Activated CD4-positive, alpha-beta T cell treated with anti-CD3 and anti-CD28 coated beads, Interleukin-2, amount 10 ng/mL, durations not matched to agents 7 days and 5 days (primary cell): ENCODE measurements at regions not wholly inside any gene's neighbourhood (a gene's known extent, or its start where the extent isn't known, plus 50 kb on each side); places are given as distances from the start of the nearest gene placed in this dataset.

Source experiments
- CTCF ChIA-PET: fragments of 350-600 bp; sonication (Branson Sonifier 250); formaldehyde crosslinking; loops from one replicate; lab custom pipeline; 2021; ENCODE audit warnings: antibody characterized with exemption; lab: Charles Lee
- POLR2A ChIA-PET: fragments of 350-600 bp; sonication (Branson Sonifier 250); formaldehyde crosslinking; loops from one replicate; lab custom pipeline; 2021; ENCODE audit warnings: antibody characterized with exemption; lab: Charles Lee
- DNase-seq: peaks from one replicate; pipeline ENCODE4 v3.0.0-alpha.2; 2020
- H3K27ac Mint-ChIP-seq: one replicate; pipeline ENCODE4 v1.8.0; 2021; ENCODE audit warnings: mild to moderate bottlenecking, moderate library complexity, mixed read lengths
- H3K27me3 Mint-ChIP-seq: one replicate; pipeline ENCODE4 v1.8.0; 2021; ENCODE audit warnings: mixed read lengths
- H3K36me3 Mint-ChIP-seq: one replicate; pipeline ENCODE4 v1.8.0; 2021; ENCODE audit warnings: low read depth, mixed read lengths
- H3K4me1 Mint-ChIP-seq: one replicate; pipeline ENCODE4 v1.8.0; 2021; ENCODE audit warnings: mixed read lengths
- H3K4me3 Mint-ChIP-seq: one replicate; pipeline ENCODE4 v1.8.0; 2021; ENCODE audit warnings: mild to moderate bottlenecking, moderate library complexity, mixed read lengths
- H3K9me3 Mint-ChIP-seq: one replicate; pipeline ENCODE4 v1.8.0; 2021; ENCODE audit warnings: mixed read lengths

DNA sequence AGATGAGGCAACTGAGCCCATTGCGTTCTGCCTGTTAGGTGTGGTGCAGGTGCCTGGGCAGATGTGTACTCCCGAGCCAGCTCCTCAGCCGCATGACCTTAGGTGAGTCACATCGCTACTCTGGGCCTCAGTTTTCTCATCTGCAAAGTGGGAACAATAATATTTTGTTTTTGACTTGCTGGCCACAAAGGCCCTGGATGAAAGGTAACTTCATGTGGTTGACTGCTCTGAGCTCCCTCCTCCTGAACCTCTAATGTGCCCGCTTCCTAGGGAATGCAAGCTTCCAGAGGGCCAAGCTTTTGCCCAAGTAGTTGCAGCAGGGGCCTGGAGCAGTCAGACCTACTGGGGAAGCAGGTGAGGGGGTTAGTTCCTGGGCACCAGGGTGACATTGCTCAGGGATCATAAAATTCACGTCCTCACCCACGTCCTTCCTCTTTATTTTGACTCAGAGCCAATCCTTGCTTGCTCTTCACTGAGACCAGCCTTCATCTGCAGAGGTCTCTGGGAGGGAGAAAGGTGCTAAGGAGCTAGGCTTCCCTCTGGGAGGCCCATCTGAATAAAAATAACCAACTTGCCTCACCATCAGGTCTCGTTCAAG is 149.0 kb upstream of the TLE3 start:
- ChIA-PET POLR2A (no interaction called here), CTCF (interaction anchor here (0.5 to 1.4 kb wide), 2 partner anchors 11 to 509 kb away, joined by 3 to 4 read pairs; no protein-coding TSS in a partner anchor)
- Mint-ChIP-seq H3K36me3 (no peaks in the 10 kb centered on the region), H3K9me3 (no peaks in the 10 kb centered on the region), H3K4me3 (no peak overlapping the region), H3K27me3 (no peaks in the 10 kb centered on the region), H3K4me1 (peaks cover 56% of the 10 kb centered on the region), H3K27ac (no peak overlapping the region)
- DNase-seq, result no peak

DNA sequence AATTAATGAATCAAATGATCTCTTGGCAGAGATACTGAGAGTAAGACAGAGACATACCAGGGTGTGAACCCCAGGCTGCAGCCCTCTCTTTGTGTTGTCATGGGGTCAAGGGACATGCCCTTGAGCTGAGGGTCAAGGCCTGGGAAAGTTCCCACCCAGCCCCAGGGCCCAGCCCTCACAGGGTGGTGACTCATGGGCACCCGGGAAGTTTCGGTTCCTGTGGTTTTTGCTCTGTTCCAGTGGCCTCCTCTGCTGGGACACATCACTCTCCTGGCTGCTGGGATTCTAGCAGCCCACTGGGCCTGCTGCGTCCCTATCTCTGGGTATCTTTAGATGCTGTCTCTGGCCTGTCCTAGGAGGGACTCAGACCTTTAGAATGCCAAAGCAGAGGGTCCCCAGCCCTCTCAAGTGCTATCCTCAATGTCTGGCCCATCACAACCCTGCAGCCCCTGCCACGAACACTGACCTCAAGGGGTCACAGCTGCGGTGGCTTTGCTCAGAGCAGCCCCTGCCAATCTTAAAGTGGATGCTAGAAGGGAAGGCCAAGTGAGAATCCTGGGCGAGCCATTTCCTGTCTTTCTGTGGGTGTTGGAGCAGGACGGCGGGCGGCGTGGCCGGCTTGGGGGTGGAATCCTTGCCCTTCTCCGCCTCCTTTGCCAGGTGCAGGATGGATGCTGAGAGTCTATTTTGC is 148.4 kb upstream of the TLE3 start:
- CTCF ChIA-PET, result interaction anchor here (1.4 kb wide), 1 partner anchor 12 kb away, joined by 3 read pairs; no protein-coding TSS in a partner anchor
- Mint-ChIP-seq H3K36me3 (no peaks in the 10 kb centered on the region), H3K4me1 (peaks cover 62% of the 10 kb centered on the region), H3K4me3 (no peak overlapping the region), H3K27me3 (no peaks in the 10 kb centered on the region), H3K27ac (no peak overlapping the region), H3K9me3 (no peaks in the 10 kb centered on the region)
- no peak for DNase-seq
- POLR2A ChIA-PET, result no interaction called here

DNA sequence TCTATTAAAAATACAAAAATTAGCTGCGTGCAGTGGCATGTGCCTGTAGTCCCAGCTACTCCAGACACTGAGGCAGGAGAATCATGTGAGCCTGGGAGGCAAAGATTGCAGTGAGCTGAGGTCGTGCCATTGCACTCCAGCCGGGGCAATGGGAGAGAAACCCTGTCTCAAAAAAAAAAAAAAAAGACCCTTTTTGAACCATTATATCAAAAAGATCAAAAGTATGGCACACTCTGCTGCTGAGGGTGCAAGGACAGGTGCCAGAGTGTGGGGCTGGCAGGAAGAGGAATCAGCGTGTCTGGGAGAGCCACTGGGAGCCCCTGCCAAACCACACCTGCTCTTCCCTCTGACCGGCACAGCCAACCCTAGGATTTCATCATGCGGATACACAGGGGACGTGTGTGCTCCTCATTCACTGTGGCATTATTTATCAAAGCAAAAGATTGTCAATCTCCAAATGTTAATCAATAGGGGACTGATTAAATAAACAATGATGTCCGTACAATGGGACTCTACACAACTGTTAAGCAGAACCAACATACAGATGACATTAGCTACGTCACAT is 147.3 kb upstream of the TLE3 start:
- H3K4me1 Mint-ChIP-seq, result peaks cover 65% of the 10 kb centered on the region
- POLR2A ChIA-PET, result no interaction called here
- no peak for DNase-seq

DNA sequence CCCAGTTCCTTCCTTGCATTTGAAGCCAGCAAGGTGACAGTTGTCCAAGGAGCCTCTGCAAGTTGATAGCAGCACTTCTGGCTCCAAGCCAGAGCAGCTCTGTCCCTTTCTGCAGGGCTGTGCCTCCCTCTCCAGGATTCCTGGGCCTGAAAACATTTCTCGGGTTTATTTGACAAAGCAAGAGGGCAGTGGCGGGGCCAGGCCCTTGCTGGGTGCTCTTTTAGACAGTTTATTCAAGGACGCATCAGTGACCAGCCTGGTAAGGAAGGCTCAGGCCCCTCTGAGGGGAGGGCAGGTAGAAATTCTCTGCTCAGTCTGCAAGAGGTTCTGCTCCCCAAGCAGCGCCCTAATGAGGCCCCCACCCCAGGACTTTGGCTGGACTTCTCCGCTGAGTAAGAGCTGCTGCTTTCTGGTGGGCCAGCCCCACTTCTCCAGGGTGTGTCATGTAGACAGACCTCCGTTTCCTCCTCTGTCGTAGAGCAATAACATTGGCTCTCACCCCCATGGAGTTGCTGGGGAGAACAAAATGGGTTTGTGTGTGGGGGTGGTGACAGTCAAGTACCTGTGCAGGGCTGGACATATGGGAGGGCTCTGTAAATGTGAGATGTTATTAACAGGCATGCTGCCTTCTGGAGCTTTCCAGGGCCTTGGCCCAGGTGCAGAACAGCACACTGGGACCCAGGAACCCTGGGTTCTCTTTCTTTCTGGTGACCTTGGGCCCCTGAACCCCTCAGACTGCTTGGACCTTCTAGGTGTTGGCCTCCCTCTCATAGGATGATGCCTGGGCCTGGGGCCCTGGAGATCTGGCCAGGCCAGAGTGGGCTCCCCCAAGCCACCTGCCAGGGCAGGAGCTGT is 146.2 kb upstream of the TLE3 start:
- Mint-ChIP-seq H3K36me3 (no peaks in the 10 kb centered on the region), H3K27ac (no peak overlapping the region), H3K27me3 (peaks cover 5% of the 10 kb centered on the region), H3K4me3 (no peak overlapping the region), H3K4me1 (peaks cover 65% of the 10 kb centered on the region), H3K9me3 (no peaks in the 10 kb centered on the region)
- ChIA-PET CTCF (interaction anchor here (1.4 kb wide), 1 partner anchor 12 kb away, joined by 6 read pairs; no protein-coding TSS in a partner anchor), POLR2A (no interaction called here)
- DNase-seq, result no peak

More for the DNA sequence above, 147.3 kb upstream of the TLE3 start:
- no peak overlapping the region for H3K4me3 Mint-ChIP-seq
- H3K27ac Mint-ChIP-seq, result no peak overlapping the region
- H3K27me3 Mint-ChIP-seq, result peaks cover 2% of the 10 kb centered on the region
- CTCF ChIA-PET, result interaction anchor here (1.4 kb wide), 1 partner anchor 11 kb away, joined by 6 read pairs; no protein-coding TSS in a partner anchor
- no peaks in the 10 kb centered on the region for H3K36me3 Mint-ChIP-seq
- no peaks in the 10 kb centered on the region for H3K9me3 Mint-ChIP-seq

DNA sequence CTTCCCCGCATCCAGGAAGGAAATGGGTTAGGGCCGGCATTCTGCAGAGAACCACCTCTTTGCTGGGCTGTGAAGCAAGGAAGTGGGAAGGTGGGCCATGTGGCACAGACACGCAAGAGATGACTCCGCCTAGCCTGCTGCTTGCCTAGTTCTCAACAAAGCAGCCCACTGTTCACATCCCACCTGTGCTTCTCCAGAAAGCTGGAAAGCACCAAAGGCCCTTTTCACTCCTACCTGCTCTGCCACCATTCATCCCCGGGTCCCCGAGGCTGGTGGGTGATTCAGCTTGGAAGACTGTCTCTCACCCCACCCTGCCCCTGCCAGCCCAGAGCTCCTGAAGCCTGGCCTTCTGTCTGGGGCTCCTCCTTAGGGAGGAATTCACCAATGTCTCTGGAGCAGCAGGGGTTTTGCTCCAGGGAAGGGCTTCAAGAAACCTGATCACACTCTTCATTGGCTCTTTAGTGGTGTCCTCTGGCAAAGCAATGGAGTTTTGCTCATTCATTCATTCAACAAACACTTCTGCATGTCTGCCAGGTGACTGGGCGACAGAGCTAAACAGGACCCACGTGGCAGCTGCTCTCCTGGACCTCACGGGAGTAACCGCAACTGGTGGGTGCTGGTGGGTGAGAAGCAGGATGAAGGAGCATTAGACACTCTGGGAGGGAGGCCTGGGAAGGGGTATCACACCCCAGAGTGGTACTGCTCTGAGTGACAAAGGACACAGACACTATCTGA is 145.4 kb upstream of the TLE3 start:
- Mint-ChIP-seq H3K27me3 (peaks cover 7% of the 10 kb centered on the region), H3K27ac (peak overlapping the region; percentile 76), H3K36me3 (no peaks in the 10 kb centered on the region), H3K4me1 (peaks cover 59% of the 10 kb centered on the region), H3K4me3 (peak overlapping the region; percentile 12), H3K9me3 (no peaks in the 10 kb centered on the region)
- DNase-seq, result peak; percentile 25
- ChIA-PET POLR2A (no interaction called here), CTCF (no interaction called here)

DNA sequence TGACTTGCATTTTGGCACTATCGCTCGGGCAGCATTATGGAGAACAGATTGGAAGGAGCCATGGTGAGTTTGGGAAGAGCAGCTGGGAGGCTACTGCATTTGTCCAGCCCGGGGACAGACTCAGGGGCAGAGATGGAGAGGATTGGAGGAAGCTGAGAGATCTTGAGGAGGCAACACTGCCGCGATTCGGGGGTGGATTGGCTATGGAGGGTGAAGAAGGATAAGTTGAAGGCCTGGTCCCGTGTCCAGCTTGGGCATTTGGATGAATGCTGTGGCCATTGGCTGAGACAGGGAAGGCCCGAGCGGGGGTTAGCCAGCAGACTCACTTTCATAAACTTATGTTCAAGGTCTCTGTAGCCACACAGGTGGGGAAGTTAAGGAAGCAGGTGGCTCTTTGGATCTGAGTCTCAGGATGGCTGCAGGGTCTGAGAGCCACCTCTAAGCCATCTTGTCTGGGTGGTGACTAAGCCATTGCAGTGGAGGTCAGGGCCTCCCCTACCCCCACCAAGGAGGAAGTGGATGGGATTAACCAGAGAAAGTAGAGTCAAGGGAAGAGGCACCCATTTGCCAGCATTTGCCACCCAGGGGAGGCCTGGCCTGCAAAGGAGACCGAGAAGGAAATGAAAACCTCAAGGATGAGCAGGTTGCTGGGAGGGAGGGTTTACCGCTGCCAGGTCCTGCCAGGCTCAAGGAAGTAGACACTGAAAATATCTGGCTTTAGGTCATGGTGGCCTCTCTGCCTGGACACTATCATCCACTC is 144.0 kb upstream of the TLE3 start:
- no peak for DNase-seq
- Mint-ChIP-seq H3K9me3 (no peaks in the 10 kb centered on the region), H3K36me3 (no peaks in the 10 kb centered on the region), H3K4me1 (peaks cover 60% of the 10 kb centered on the region), H3K4me3 (no peak overlapping the region), H3K27ac (peak overlapping the region; percentile 72), H3K27me3 (peaks cover 16% of the 10 kb centered on the region)
- ChIA-PET CTCF (interaction anchor here (0.7 to 1.6 kb wide), 5 partner anchors 11 to 420 kb away, joined by 3 to 4 read pairs (median 3); no protein-coding TSS in a partner anchor), POLR2A (no interaction called here)

DNA sequence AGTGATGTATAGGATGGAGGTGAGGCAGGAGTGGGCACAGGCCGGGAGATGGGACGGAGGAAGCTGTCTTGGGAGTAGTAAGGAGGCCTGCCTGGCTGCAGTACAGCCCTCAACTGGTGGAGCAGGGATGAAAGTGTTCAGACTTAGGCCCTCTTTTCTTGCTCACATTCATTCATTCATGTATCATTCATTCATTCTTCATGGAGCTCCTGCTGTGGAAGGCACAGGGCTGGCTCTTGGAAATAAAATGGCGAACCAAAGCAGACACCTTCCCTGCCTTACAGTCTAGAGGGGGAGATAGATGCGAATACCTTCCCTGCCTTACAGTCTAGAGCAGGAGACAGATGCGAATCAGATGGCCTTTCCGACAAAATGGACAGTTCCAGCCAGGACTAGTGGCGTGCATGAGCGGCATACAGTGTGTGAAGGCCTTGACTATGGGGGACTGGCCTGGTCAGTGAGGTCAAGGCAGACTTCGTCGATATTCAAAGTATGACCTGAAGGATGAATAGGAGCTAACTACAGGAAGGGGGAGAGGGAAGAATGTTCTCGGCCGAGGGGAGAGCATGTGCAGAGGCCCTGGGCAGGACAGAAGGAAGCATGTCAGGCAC is 143.2 kb upstream of the TLE3 start:
- CTCF ChIA-PET, result interaction anchor here (0.7 to 1.6 kb wide), 5 partner anchors 12 to 419 kb away, joined by 3 to 4 read pairs (median 3); no protein-coding TSS in a partner anchor

DNA sequence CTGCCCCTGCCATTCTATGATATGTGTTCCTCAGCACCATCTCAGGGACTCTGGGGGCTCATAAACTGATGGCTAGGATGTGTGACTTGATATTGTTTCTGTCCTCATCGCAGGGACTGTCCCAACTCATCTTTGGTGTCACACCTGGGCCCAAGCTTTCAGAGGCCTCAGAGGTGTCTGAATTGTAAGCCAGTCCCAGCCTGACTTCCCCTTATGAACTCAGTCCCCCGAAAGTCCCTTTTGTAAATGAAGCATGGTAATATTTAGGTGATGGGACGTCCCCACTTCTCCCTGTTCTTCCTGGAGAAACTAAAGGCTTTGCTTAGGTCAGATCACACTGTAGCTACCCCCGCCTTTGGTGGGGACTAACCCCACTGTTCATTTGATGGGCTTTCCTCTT is 142.4 kb upstream of the TLE3 start:
- CTCF ChIA-PET, result interaction anchor here (1.2 to 1.6 kb wide), 3 partner anchors 13 to 18 kb away, joined by 3 to 4 read pairs (median 3); no protein-coding TSS in a partner anchor
- peaks cover 52% of the 10 kb centered on the region for H3K4me1 Mint-ChIP-seq
- no peaks in the 10 kb centered on the region for H3K9me3 Mint-ChIP-seq
- no peak overlapping the region for H3K27ac Mint-ChIP-seq
- H3K27me3 Mint-ChIP-seq, result peaks cover 16% of the 10 kb centered on the region
- DNase-seq, result no peak
- H3K36me3 Mint-ChIP-seq, result no peaks in the 10 kb centered on the region
- POLR2A ChIA-PET, result no interaction called here
- no peak overlapping the region for H3K4me3 Mint-ChIP-seq

More for the DNA sequence above, 143.2 kb upstream of the TLE3 start:
- Mint-ChIP-seq H3K9me3 (no peaks in the 10 kb centered on the region), H3K27me3 (peaks cover 16% of the 10 kb centered on the region), H3K4me3 (no peak overlapping the region), H3K36me3 (no peaks in the 10 kb centered on the region), H3K4me1 (peaks cover 59% of the 10 kb centered on the region), H3K27ac (no peak overlapping the region)
- POLR2A ChIA-PET, result no interaction called here
- no peak for DNase-seq

DNA sequence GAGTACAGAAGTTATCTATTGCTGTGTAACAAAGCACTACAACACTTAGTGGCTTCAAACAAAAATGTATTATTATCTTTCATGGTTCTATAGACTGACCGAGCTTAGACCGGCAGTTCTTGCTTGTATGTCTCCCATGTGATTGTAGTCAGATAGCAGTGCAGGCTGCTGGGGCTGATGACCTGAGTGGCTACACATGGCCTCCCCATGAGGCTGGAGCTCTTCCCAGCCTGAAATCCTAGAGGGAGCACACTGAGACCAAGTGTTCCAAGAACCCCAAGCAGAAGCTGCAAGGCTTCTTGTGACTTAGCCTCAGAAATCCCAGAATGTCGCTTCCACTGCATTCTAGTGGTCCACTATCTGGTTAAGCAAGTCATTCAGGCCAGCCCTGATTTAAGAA is 141.2 kb upstream of the TLE3 start:
- Mint-ChIP-seq H3K4me1 (peaks cover 60% of the 10 kb centered on the region), H3K27ac (no peak overlapping the region), H3K27me3 (peaks cover 16% of the 10 kb centered on the region), H3K36me3 (no peaks in the 10 kb centered on the region), H3K4me3 (no peak overlapping the region), H3K9me3 (no peaks in the 10 kb centered on the region)
- DNase-seq, result no peak
- ChIA-PET POLR2A (no interaction called here), CTCF (interaction anchor here (1.2 kb wide), 1 partner anchor 11 kb away, joined by 3 read pairs; no protein-coding TSS in a partner anchor)

DNA sequence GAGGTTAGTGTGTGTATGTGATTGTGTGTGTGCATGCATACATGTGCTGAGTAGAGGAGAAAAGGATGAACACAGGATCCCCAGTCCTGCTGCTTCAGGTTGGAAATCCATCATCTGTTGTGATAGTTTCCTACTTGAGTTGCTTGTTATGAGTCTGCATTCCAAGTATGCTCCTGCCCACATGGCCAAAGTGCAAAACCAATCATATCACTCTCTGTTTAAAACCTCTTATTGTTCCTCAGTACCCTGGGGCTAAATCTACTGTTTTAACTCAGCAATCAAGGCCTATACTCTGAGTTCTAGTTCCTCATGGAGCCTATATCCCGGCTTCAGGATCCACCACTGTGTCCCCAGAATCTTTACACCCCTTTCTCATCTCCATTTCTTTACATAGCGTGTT is 139.9 kb upstream of the TLE3 start:
- Mint-ChIP-seq H3K4me1 (peaks cover 47% of the 10 kb centered on the region), H3K27me3 (peaks cover 22% of the 10 kb centered on the region), H3K27ac (no peak overlapping the region), H3K9me3 (peaks cover 6% of the 10 kb centered on the region), H3K4me3 (no peak overlapping the region), H3K36me3 (peaks cover 4% of the 10 kb centered on the region)
- CTCF ChIA-PET, result interaction anchor here (1.2 to 1.4 kb wide), 3 partner anchors 10 to 37 kb away, joined by 3 read pairs; no protein-coding TSS in a partner anchor
- DNase-seq, result no peak
- POLR2A ChIA-PET, result no interaction called here
